ENCODE measurements at regions not wholly inside any gene's neighbourhood (a gene's known extent, or its start where the extent isn't known, plus 50 kb on each side); places are given as distances from the start of the nearest gene placed in this dataset.

GRCh38 chr11:95289378-95290101 is 58.5 kb upstream of the SESN3 start:
- Histone ChIP-seq H3K79me2 (ENCODE audit: control insufficient read depth, insufficient read depth, low read length) (no peaks in the 10 kb centered on the region), H3K27me3 (ENCODE audit: control insufficient read depth in 2 of 2, insufficient read depth in 2 of 2, low read length in 2 of 2) (no peaks in the 10 kb centered on the region), H4K20me1 (replicated peaks; ENCODE audit: control insufficient read depth, extremely low read depth, insufficient read depth, low read length) (no peaks in the 10 kb centered on the region), H3K36me3 (ENCODE audit: control insufficient read depth in 2 of 2, extremely low read depth in 1 of 2, insufficient read depth in 2 of 2, low read length in 2 of 2) (no peaks in the 10 kb centered on the region), H3K9me1 (replicated peaks; ENCODE audit: control insufficient read depth, extremely low read depth, insufficient read depth, low read length) (no peaks in the 10 kb centered on the region), H3K9me3 (replicated peaks; ENCODE audit: control insufficient read depth, insufficient read depth, low read length) (no peaks in the 10 kb centered on the region), H3K9ac (replicated peaks; ENCODE audit: extremely low read depth, insufficient read depth, low read length) (no peak overlapping the region), H3K4me1 (ENCODE audit: control insufficient read depth, extremely low read depth, insufficient read depth, low read length) (no peaks in the 10 kb centered on the region), H3K27ac (ENCODE audit: insufficient read depth, low read depth, low read length) (no peak overlapping the region), H3K4me3 (replicated peaks in 1 of 3; ENCODE audit: insufficient read depth in 1 of 3, low read depth in 1 of 3, low read length in 3 of 3) (no peak overlapping the region), H3K4me2 (ENCODE audit: insufficient read depth, low read length) (no peak overlapping the region), H2AFZ (ENCODE audit: low read depth, low read length) (no peak overlapping the region)
- no peak for TF ChIP-seq FOS (IDR thresholded peaks at IDR 0.05; ENCODE audit: borderline replicate concordance, insufficient read depth, low read length)
- TF ChIP-seq CTCF (IDR thresholded peaks at IDR 0.05; ENCODE audit: extremely low read depth in 1 of 2, insufficient read depth in 1 of 2, low read depth in 1 of 2, low read length in 2 of 2), result no peak
- TF ChIP-seq, protein P1, sequence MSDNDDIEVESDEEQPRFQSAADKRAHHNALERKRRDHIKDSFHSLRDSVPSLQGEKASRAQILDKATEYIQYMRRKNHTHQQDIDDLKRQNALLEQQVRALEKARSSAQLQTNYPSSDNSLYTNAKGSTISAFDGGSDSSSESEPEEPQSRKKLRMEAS (IDR thresholded peaks at IDR 0.05; ENCODE audit: insufficient read depth, insufficient read length), result no peak
- no peak for TF ChIP-seq POLR2AphosphoS5 (IDR thresholded peaks at IDR 0.05; ENCODE audit: insufficient read depth, low read depth, low read length)
- no peak for TF ChIP-seq EZH2 (IDR thresholded peaks at IDR 0.05; ENCODE audit: borderline replicate concordance, low read depth, low read length, severe bottlenecking)
- TF ChIP-seq MYC (IDR thresholded peaks at IDR 0.05; ENCODE audit: low read depth, low read length), result no peak
- no peak for TF ChIP-seq GATA2 (IDR thresholded peaks at IDR 0.05; ENCODE audit: insufficient read depth, insufficient read length, low read depth, low read length)
- TF ChIP-seq JUN (IDR thresholded peaks at IDR 0.05; ENCODE audit: borderline replicate concordance, insufficient read depth, insufficient read length, low read depth), result no peak
- no peak for TF ChIP-seq POLR2A (IDR thresholded peaks at IDR 0.05; ENCODE audit: low read depth, low read length)
- ChIA-PET CTCF (interaction anchor here (1.7 kb wide), 1 partner anchor 10 kb away, joined by 4 read pairs; no protein-coding TSS in a partner anchor), POLR2A (no interaction called here)
- BruUV-seq (replicated peaks), result no TSS peak
- DNase-seq (ENCODE audit: low read depth, low spot score) (no peak), FAIRE-seq (no peak)
- dilution Hi-C loops (cut with MboI; ENCODE audit: extremely low pct_ligation_motif_present, low sequenced_read_pairs), result no loop called here
- intact Hi-C loops (cut with micrococcal nuclease), result no loop called here

Data from endothelial cell of umbilical vein (primary cell).